Tibial artery (tissue), 4 donors: ENCODE measurements at regions not wholly inside any gene's neighbourhood (a gene's known extent, or its start where the extent isn't known, plus 50 kb on each side); places are given as distances from the start of the nearest gene placed in this dataset.

Experiments used
- DNase-seq, 2 donors: peaks; one replicate each; pipeline ENCODE4 v3.0.0-alpha.2; 2019
- H3K27ac ChIP-seq, 2 donors: fragments of 200-600 bp; sonication (generic) in 1 of 2; 1 replicate in 1 of 2; 2 replicates in 1 of 2; pipeline ENCODE4 v1.5.1; 2018 to 2019; ENCODE audit warnings: mild to moderate bottlenecking in 1 of 2
- H3K27me3 ChIP-seq, 2 donors: fragments of 200-600 bp; sonication (generic) in 1 of 2; one replicate each; pipeline versions ENCODE4 v1.5.1 to v1.6.0; 2016 to 2019
- H3K36me3 ChIP-seq, 3 donors: fragments of 200-600 bp; sonication (generic) in 2 of 3; one replicate each; pipeline ENCODE4 v1.5.1; 2016 to 2019; ENCODE audit warnings: mild to moderate bottlenecking in 2 of 3
- H3K4me1 ChIP-seq, 4 donors: fragments of 200-600 bp; sonication (generic) in 2 of 4; 1 replicate in 3 of 4; 2 replicates in 1 of 4; pipeline ENCODE4 v1.5.1; 2016 to 2019
- H3K4me3 ChIP-seq, 2 donors: fragments of 200-600 bp; sonication (generic) in 1 of 2; 1 replicate in 1 of 2; 2 replicates in 1 of 2; pipeline ENCODE4 v1.5.1; 2018 to 2019; ENCODE audit warnings: mild to moderate bottlenecking in 2 of 2
- H3K9me3 ChIP-seq, 3 donors: fragments of 200-600 bp; sonication (generic) in 1 of 3; one replicate each; pipeline ENCODE4 v1.5.1; 2016 to 2019
- CTCF ChIP-seq, 2 experiments: fragments of 200-600 bp in 1 of 2; fragments of 450-650 bp in 1 of 2; IDR thresholded peaks; one replicate each; pipeline ENCODE4 v1.5.1; 2017 to 2019; ENCODE audit warnings: antibody characterized with exemption in 2 of 2, mild to moderate bottlenecking in 1 of 2, moderate library complexity in 1 of 2
- intact Hi-C: fragments of 100-400 bp; cut with DNase I; formaldehyde crosslinking; loops from one replicate; pipeline ENCODE4 v1.15.0; 2023; ENCODE audit warnings: low total_unique reads

- Histone ChIP-seq H3K36me3 (no peaks in the 10 kb centered on the region), H3K4me3 (no peak overlapping the region), H3K27me3 (no peaks in the 10 kb centered on the region), H3K27ac (no peak overlapping the region), H3K9me3 (no peaks in the 10 kb centered on the region), H3K4me1 (peaks cover 0 to 22% (median 11%) of the 10 kb centered on the region in 4 donors)
- no peak for TF ChIP-seq CTCF (IDR thresholded peaks at IDR 0.05)
- intact Hi-C loops: no loop called here
- no peak for DNase-seq
These were observed 230.3 kb downstream of the C1orf94 start for GRCh38 chr1:34406833-34407539.

- peak in 1 of 2 donors; percentile 25 for DNase-seq
- no peak overlapping the region for H3K27ac ChIP-seq
- no peaks in the 10 kb centered on the region for H3K27me3 ChIP-seq
- H3K9me3 ChIP-seq: no peaks in the 10 kb centered on the region
- H3K4me1 ChIP-seq: peaks cover 0 to 22% (median 11%) of the 10 kb centered on the region in 4 donors
- H3K4me3 ChIP-seq: no peak overlapping the region
- no peak for TF ChIP-seq CTCF (IDR thresholded peaks at IDR 0.05)
- intact Hi-C loops: no loop called here
- no peaks in the 10 kb centered on the region for H3K36me3 ChIP-seq
These were observed 231.3 kb downstream of the C1orf94 start for GRCh38 chr1:34408011-34408410.

- H3K9me3 ChIP-seq: no peaks in the 10 kb centered on the region
- intact Hi-C loops: no loop called here
- no peak overlapping the region for H3K27ac ChIP-seq
- H3K36me3 ChIP-seq: no peaks in the 10 kb centered on the region
- DNase-seq: no peak
- H3K27me3 ChIP-seq: no peaks in the 10 kb centered on the region
- no peak overlapping the region for H3K4me3 ChIP-seq
- H3K4me1 ChIP-seq: peaks cover 0 to 22% (median 11%) of the 10 kb centered on the region in 4 donors
- no peak for TF ChIP-seq CTCF (IDR thresholded peaks at IDR 0.05)
These were observed 233.1 kb downstream of the C1orf94 start for GRCh38 chr1:34409689-34410229.

GRCh38 chr1:34412598-34413370 lies 236.1 kb downstream of the C1orf94 start:
- Histone ChIP-seq H3K9me3 (no peaks in the 10 kb centered on the region), H3K4me1 (peaks cover 0 to 4% (median 3%) of the 10 kb centered on the region in 4 donors), H3K4me3 (no peak overlapping the region), H3K36me3 (no peaks in the 10 kb centered on the region), H3K27ac (no peak overlapping the region), H3K27me3 (no peaks in the 10 kb centered on the region)
- intact Hi-C loops: no loop called here
- TF ChIP-seq CTCF (IDR thresholded peaks at IDR 0.05): no peak
- no peak for DNase-seq

- no peak for TF ChIP-seq CTCF (IDR thresholded peaks at IDR 0.05)
- Histone ChIP-seq H3K27ac (no peak overlapping the region), H3K4me1 (no peaks in the 10 kb centered on the region), H3K27me3 (peaks cover 0 to 10% of the 10 kb centered on the region in 2 donors), H3K4me3 (no peak overlapping the region), H3K36me3 (no peaks in the 10 kb centered on the region), H3K9me3 (no peaks in the 10 kb centered on the region)
- no peak for DNase-seq
- intact Hi-C loops: no loop called here
These were observed 238.4 kb downstream of the C1orf94 start for GRCh38 chr1:34415140-34415539.
